Trophoblast cell (in vitro differentiated cells and primary cell): ENCODE measurements at regions not wholly inside any gene's neighbourhood (a gene's known extent, or its start where the extent isn't known, plus 50 kb on each side); places are given as distances from the start of the nearest gene placed in this dataset.

ENCODE experiments used
- DNase-seq, 2 donors: peaks; one replicate each; pipeline ENCODE4 v3.0.0-alpha.2; 2016
- H2AFZ ChIP-seq: 2 replicates; pipeline ENCODE4 v1.6.1; 2013; ENCODE audit warnings: low read length, moderate library complexity, mild to moderate bottlenecking; ENCODE audit not compliant: insufficient read depth, poor library complexity
- H2AK5ac ChIP-seq: 2 replicates; pipeline ENCODE4 v1.6.1; 2013; ENCODE audit warnings: mild to moderate bottlenecking, low read length
- H2BK120ac ChIP-seq: 2 replicates; pipeline ENCODE4 v1.6.1; 2013; ENCODE audit warnings: low read length, mild to moderate bottlenecking, moderate library complexity; ENCODE audit not compliant: insufficient read depth, poor library complexity
- H2BK12ac ChIP-seq: 2 replicates; pipeline ENCODE4 v1.6.1; 2013; ENCODE audit warnings: mild to moderate bottlenecking, low read length, moderate library complexity
- H2BK5ac ChIP-seq: 2 replicates; pipeline ENCODE4 v1.6.1; 2013; ENCODE audit warnings: low read length, low read depth, moderate library complexity, mild to moderate bottlenecking; ENCODE audit not compliant: poor library complexity
- H3K14ac ChIP-seq: 2 replicates; pipeline ENCODE4 v1.6.1; 2013; ENCODE audit warnings: mild to moderate bottlenecking, low read length
- H3K18ac ChIP-seq: 2 replicates; pipeline ENCODE4 v1.6.1; 2013; ENCODE audit warnings: mild to moderate bottlenecking, low read length
- H3K23ac ChIP-seq: 2 replicates; pipeline ENCODE4 v1.6.1; 2013; ENCODE audit warnings: low read length
- H3K27ac ChIP-seq: 2 replicates; pipeline ENCODE4 v1.5.1; 2013; ENCODE audit warnings: low read depth, mild to moderate bottlenecking, inconsistent platforms, low read length, moderate library complexity
- H3K27me3 ChIP-seq: 2 replicates; pipeline ENCODE4 v1.6.1; 2013; ENCODE audit warnings: inconsistent platforms, mild to moderate bottlenecking, low read length, moderate library complexity; ENCODE audit not compliant: insufficient read depth
- H3K36me3 ChIP-seq, 2 experiments: 1 replicate in 1 of 2; 2 replicates in 1 of 2; pipeline ENCODE4 v1.6.1; 2013; ENCODE audit warnings: low read length in 2 of 2, mild to moderate bottlenecking in 2 of 2, moderate library complexity in 1 of 2; ENCODE audit not compliant: insufficient read depth in 2 of 2, control insufficient read depth in 1 of 2
- H3K4ac ChIP-seq: 2 replicates; pipeline ENCODE4 v1.6.1; 2013; ENCODE audit warnings: low read depth, mild to moderate bottlenecking, low read length, moderate library complexity
- H3K4me1 ChIP-seq, 2 experiments: 1 replicate in 1 of 2; 2 replicates in 1 of 2; pipeline ENCODE4 v1.6.1; 2013; ENCODE audit warnings: low read length in 2 of 2, mild to moderate bottlenecking in 2 of 2, moderate library complexity in 1 of 2; ENCODE audit not compliant: insufficient read depth in 2 of 2, control insufficient read depth in 1 of 2
- H3K4me2 ChIP-seq: 2 replicates; pipeline ENCODE4 v1.6.1; 2013; ENCODE audit warnings: inconsistent platforms, mild to moderate bottlenecking, low read length, moderate library complexity
- H3K4me3 ChIP-seq: 2 replicates; pipeline ENCODE4 v1.5.1; 2013; ENCODE audit warnings: mild to moderate bottlenecking, low read depth, low read length, inconsistent platforms
- H3K79me1 ChIP-seq: one replicate; pipeline ENCODE4 v1.6.1; 2013; ENCODE audit warnings: low read length
- H3K79me2 ChIP-seq: 2 replicates; pipeline ENCODE4 v1.6.1; 2013; ENCODE audit warnings: low read length, mild to moderate bottlenecking; ENCODE audit not compliant: control insufficient read depth, insufficient read depth, poor library complexity
- H3K9ac ChIP-seq: 2 replicates; pipeline ENCODE4 v1.6.1; 2013; ENCODE audit warnings: mild to moderate bottlenecking, low read length
- H3K9me3 ChIP-seq: 2 replicates; pipeline ENCODE4 v1.6.1; 2013; ENCODE audit warnings: low read depth, mild to moderate bottlenecking, control low read depth, inconsistent platforms, low read length; ENCODE audit not compliant: insufficient read depth
- H4K12ac ChIP-seq: 2 replicates; pipeline ENCODE4 v1.6.1; 2013; ENCODE audit warnings: low read depth, mild to moderate bottlenecking, low read length, moderate library complexity
- H4K8ac ChIP-seq: 2 replicates; pipeline ENCODE4 v1.6.1; 2013; ENCODE audit warnings: low read depth, mild to moderate bottlenecking, low read length, moderate library complexity
- H4K91ac ChIP-seq: one replicate; pipeline ENCODE4 v1.6.1; 2013; ENCODE audit warnings: low read depth, mild to moderate bottlenecking, low read length, moderate library complexity
- WGBS: extraction: QIAGEN DNeasy Blood & Tissue Kit; methylation state at CpG from one replicate; pipeline ENCODE4 v1.1.7; 2013; ENCODE audit warnings: missing lambda C conversion rate; ENCODE audit not compliant: insufficient read length, insufficient coverage; ENCODE audit errors: extremely low coverage; 5-methylcytosine and 5-hydroxymethylcytosine counted together

DNA sequence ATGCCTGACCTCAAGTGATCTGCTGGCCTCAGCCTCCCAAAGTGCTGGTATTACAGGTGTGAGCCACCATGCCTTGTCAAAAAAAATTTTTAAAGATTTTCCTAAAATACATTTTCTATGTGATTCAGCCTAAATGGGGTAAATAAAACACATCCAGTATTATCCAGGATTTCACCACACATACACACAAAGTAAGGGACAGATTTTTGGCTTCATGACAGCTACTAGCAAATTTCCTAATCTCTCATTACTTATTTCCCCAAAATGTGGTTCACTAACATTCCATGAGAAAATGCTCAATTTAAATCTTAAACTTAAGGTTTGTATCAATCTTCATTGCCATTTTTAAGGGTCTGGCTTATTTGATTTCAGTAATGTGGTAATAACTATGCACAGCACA is 348.5 kb upstream of the INTU start:
- no peaks in the 10 kb centered on the region for H3K27me3 ChIP-seq
- no peak overlapping the region for H4K8ac ChIP-seq
- H3K79me2 ChIP-seq: peaks cover 2% of the 10 kb centered on the region
- no peaks in the 10 kb centered on the region for H3K9me3 ChIP-seq
- no peak overlapping the region for H3K23ac ChIP-seq
- no peak overlapping the region for H3K4me3 ChIP-seq
- H4K91ac ChIP-seq: no peak overlapping the region
- H3K4me1 ChIP-seq: no peaks in the 10 kb centered on the region
- DNase-seq: no peak
- no peak overlapping the region for H2BK120ac ChIP-seq
- H3K14ac ChIP-seq: no peak overlapping the region
- no peak overlapping the region for H2AK5ac ChIP-seq
- no peak overlapping the region for H2AFZ ChIP-seq
- H3K27ac ChIP-seq: no peak overlapping the region
- no peak overlapping the region for H3K9ac ChIP-seq
- H3K4me2 ChIP-seq: no peak overlapping the region
- H3K36me3 ChIP-seq: no peaks in the 10 kb centered on the region
- H3K4ac ChIP-seq: no peak overlapping the region
- no peaks in the 10 kb centered on the region for H3K79me1 ChIP-seq
- H2BK12ac ChIP-seq: no peak overlapping the region
- no peak overlapping the region for H3K18ac ChIP-seq
- H2BK5ac ChIP-seq: no peak overlapping the region
- H4K12ac ChIP-seq: no peak overlapping the region

DNA sequence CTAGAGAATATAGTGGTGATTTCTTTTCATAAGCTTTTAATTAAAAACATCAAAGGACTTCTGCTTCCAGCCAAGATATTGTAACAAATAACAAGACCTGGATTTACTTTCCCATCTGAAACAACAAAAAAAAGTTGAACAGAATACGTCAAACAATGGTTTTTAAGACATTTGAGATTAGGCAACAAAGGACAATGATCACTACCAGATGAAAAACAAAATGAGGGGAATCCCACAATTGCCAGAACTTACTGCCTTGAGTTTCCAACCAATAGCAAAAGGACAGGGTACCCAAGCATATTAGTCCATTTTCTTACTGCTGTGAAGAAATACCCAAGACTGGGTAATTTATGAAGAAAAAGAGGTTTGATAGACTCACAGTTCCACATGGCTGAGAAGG is 341.4 kb upstream of the INTU start:
- Histone ChIP-seq H3K23ac (no peak overlapping the region), H3K36me3 (peaks cover 0 to 4% of the 10 kb centered on the region in 2 experiments), H3K9ac (no peak overlapping the region), H4K8ac (no peak overlapping the region), H3K79me2 (peaks cover 2% of the 10 kb centered on the region), H2BK5ac (no peak overlapping the region), H2AFZ (no peak overlapping the region), H3K27ac (no peak overlapping the region), H2BK120ac (no peak overlapping the region), H3K4me1 (no peaks in the 10 kb centered on the region), H3K79me1 (no peaks in the 10 kb centered on the region), H3K18ac (no peak overlapping the region), H3K4me2 (no peak overlapping the region), H2AK5ac (no peak overlapping the region), H3K27me3 (no peaks in the 10 kb centered on the region), H3K4ac (no peak overlapping the region), H2BK12ac (no peak overlapping the region), H3K4me3 (no peak overlapping the region), H4K12ac (no peak overlapping the region), H4K91ac (no peak overlapping the region), H3K9me3 (peaks cover 12% of the 10 kb centered on the region), H3K14ac (no peak overlapping the region)
- DNase-seq: no peak
- WGBS: no CpG with 5 or more reads among the region's 1 CpG

DNA sequence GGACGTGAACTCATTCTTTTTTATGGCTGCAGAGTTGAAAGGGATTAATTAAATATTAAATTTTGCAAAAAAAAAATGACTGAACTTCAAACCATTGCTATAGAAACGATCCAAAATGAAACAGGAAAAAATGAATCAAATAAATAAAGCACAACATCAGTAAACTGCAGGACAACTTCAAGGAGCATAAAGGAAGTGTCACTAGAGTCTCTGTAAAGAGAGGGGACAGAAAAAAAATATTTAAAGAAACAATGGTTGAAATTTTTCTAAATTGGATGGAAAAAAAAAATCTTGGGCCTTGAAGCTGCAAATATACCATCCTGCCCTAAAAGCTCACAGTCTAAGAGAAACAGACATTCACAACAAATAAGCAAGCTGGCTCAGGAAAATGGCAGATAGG is 339.3 kb upstream of the INTU start:
- no peak overlapping the region for H4K12ac ChIP-seq
- H3K18ac ChIP-seq: no peak overlapping the region
- peaks cover 0 to 4% of the 10 kb centered on the region in 2 experiments for H3K36me3 ChIP-seq
- no peaks in the 10 kb centered on the region for H3K79me2 ChIP-seq
- H3K4me3 ChIP-seq: no peak overlapping the region
- H2AFZ ChIP-seq: no peak overlapping the region
- no peak overlapping the region for H2BK120ac ChIP-seq
- no peak overlapping the region for H3K4me2 ChIP-seq
- H3K9ac ChIP-seq: no peak overlapping the region
- DNase-seq: no peak
- no peak overlapping the region for H4K91ac ChIP-seq
- H3K79me1 ChIP-seq: no peaks in the 10 kb centered on the region
- H2AK5ac ChIP-seq: no peak overlapping the region
- no peak overlapping the region for H3K14ac ChIP-seq
- no peak overlapping the region for H2BK12ac ChIP-seq
- peaks cover 12% of the 10 kb centered on the region for H3K9me3 ChIP-seq
- no peaks in the 10 kb centered on the region for H3K4me1 ChIP-seq
- no CpG with 5 or more reads among the region's 2 CpGs for WGBS
- H3K23ac ChIP-seq: no peak overlapping the region
- no peak overlapping the region for H3K4ac ChIP-seq
- H4K8ac ChIP-seq: no peak overlapping the region
- H3K27me3 ChIP-seq: no peaks in the 10 kb centered on the region
- H2BK5ac ChIP-seq: no peak overlapping the region
- H3K27ac ChIP-seq: no peak overlapping the region

DNA sequence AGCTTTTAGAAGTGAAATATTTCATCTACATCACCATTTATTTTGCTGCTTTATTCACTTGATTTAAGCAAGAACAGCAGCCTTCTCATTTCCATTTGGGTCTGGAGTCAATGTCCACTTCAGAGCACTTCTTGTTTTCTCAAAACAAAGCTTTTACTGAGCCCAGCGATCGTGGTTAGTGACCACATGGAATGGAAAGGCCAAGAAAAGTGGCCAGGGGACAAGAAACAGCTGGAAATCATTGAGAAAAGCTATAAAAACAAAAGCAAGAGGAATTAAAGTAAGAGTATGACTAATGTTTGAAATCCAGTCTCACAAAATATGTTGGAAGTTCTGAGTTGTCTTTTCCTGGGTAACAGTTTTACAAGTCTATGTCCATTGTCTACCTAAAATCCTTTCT is 328.4 kb upstream of the INTU start:
- H3K9ac ChIP-seq: no peak overlapping the region
- no peak overlapping the region for H3K27ac ChIP-seq
- H3K14ac ChIP-seq: no peak overlapping the region
- H4K91ac ChIP-seq: no peak overlapping the region
- H3K79me1 ChIP-seq: no peaks in the 10 kb centered on the region
- WGBS: no CpG with 5 or more reads among the region's 2 CpGs
- H3K23ac ChIP-seq: no peak overlapping the region
- no peak overlapping the region for H2BK5ac ChIP-seq
- no peak overlapping the region for H3K18ac ChIP-seq
- H3K4me2 ChIP-seq: no peak overlapping the region
- H2BK12ac ChIP-seq: no peak overlapping the region
- no peak overlapping the region for H2BK120ac ChIP-seq
- H3K4ac ChIP-seq: no peak overlapping the region
- H4K12ac ChIP-seq: no peak overlapping the region
- no peaks in the 10 kb centered on the region for H3K4me1 ChIP-seq
- no peak for DNase-seq
- no peak overlapping the region for H2AK5ac ChIP-seq
- no peak overlapping the region for H3K4me3 ChIP-seq
- no peak overlapping the region for H4K8ac ChIP-seq
- H3K9me3 ChIP-seq: no peaks in the 10 kb centered on the region
- no peaks in the 10 kb centered on the region for H3K79me2 ChIP-seq
- no peaks in the 10 kb centered on the region for H3K36me3 ChIP-seq
- no peaks in the 10 kb centered on the region for H3K27me3 ChIP-seq
- no peak overlapping the region for H2AFZ ChIP-seq

DNA sequence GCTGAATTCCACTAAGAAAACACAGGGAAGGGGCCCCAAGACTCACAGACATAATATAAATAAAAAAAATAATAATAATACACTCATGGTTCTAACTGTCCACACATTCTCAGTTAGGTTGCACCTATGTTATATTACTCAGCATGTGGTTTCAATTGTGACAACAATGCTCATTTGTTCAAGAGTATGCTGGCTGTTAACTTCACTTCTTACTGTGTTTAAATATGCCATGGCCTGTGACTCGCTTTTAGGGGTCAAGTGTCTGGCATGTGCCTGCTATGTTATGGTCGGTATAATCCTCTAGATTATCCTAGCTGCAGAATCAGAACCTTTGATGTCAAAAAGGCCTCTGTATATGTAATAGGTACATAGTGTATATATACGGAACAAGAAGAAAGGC is 324.8 kb upstream of the INTU start:
- no peak overlapping the region for H3K27ac ChIP-seq
- H3K9ac ChIP-seq: no peak overlapping the region
- no peak overlapping the region for H3K4me3 ChIP-seq
- no peak overlapping the region for H2BK5ac ChIP-seq
- H3K79me2 ChIP-seq: no peaks in the 10 kb centered on the region
- no peak overlapping the region for H2AK5ac ChIP-seq
- no peak for DNase-seq
- no peak overlapping the region for H2AFZ ChIP-seq
- no CpG with 5 or more reads among the region's 3 CpGs for WGBS
- no peak overlapping the region for H4K91ac ChIP-seq
- H3K14ac ChIP-seq: no peak overlapping the region
- H3K18ac ChIP-seq: no peak overlapping the region
- no peaks in the 10 kb centered on the region for H3K36me3 ChIP-seq
- no peak overlapping the region for H2BK120ac ChIP-seq
- H4K8ac ChIP-seq: no peak overlapping the region
- no peak overlapping the region for H3K4ac ChIP-seq
- H3K27me3 ChIP-seq: no peaks in the 10 kb centered on the region
- H3K9me3 ChIP-seq: no peaks in the 10 kb centered on the region
- no peaks in the 10 kb centered on the region for H3K4me1 ChIP-seq
- no peak overlapping the region for H3K23ac ChIP-seq
- no peaks in the 10 kb centered on the region for H3K79me1 ChIP-seq
- no peak overlapping the region for H4K12ac ChIP-seq
- H2BK12ac ChIP-seq: no peak overlapping the region
- H3K4me2 ChIP-seq: no peak overlapping the region
